ENCODE measurements at regions not wholly inside any gene's neighbourhood (a gene's known extent, or its start where the extent isn't known, plus 50 kb on each side); places are given as distances from the start of the nearest gene placed in this dataset.

DNA sequence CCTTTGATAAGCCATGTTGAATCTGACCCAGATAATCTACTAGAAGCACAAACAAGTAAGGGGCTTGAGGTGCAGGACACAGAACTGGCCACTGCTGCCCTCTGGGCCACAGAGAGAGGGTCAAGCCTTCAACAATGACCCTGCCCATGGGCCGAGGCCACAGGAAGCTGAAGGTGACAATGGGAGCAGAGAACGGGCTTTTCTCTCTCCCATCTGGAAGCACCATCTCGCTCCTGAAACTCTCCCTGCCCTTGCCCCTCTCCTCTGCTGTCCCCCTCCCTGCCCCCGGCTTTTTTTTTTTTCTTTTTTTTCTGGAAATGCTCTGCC, 133.1 kb upstream of the DUSP10 start (continued):
- TF ChIP-seq, protein P1, sequence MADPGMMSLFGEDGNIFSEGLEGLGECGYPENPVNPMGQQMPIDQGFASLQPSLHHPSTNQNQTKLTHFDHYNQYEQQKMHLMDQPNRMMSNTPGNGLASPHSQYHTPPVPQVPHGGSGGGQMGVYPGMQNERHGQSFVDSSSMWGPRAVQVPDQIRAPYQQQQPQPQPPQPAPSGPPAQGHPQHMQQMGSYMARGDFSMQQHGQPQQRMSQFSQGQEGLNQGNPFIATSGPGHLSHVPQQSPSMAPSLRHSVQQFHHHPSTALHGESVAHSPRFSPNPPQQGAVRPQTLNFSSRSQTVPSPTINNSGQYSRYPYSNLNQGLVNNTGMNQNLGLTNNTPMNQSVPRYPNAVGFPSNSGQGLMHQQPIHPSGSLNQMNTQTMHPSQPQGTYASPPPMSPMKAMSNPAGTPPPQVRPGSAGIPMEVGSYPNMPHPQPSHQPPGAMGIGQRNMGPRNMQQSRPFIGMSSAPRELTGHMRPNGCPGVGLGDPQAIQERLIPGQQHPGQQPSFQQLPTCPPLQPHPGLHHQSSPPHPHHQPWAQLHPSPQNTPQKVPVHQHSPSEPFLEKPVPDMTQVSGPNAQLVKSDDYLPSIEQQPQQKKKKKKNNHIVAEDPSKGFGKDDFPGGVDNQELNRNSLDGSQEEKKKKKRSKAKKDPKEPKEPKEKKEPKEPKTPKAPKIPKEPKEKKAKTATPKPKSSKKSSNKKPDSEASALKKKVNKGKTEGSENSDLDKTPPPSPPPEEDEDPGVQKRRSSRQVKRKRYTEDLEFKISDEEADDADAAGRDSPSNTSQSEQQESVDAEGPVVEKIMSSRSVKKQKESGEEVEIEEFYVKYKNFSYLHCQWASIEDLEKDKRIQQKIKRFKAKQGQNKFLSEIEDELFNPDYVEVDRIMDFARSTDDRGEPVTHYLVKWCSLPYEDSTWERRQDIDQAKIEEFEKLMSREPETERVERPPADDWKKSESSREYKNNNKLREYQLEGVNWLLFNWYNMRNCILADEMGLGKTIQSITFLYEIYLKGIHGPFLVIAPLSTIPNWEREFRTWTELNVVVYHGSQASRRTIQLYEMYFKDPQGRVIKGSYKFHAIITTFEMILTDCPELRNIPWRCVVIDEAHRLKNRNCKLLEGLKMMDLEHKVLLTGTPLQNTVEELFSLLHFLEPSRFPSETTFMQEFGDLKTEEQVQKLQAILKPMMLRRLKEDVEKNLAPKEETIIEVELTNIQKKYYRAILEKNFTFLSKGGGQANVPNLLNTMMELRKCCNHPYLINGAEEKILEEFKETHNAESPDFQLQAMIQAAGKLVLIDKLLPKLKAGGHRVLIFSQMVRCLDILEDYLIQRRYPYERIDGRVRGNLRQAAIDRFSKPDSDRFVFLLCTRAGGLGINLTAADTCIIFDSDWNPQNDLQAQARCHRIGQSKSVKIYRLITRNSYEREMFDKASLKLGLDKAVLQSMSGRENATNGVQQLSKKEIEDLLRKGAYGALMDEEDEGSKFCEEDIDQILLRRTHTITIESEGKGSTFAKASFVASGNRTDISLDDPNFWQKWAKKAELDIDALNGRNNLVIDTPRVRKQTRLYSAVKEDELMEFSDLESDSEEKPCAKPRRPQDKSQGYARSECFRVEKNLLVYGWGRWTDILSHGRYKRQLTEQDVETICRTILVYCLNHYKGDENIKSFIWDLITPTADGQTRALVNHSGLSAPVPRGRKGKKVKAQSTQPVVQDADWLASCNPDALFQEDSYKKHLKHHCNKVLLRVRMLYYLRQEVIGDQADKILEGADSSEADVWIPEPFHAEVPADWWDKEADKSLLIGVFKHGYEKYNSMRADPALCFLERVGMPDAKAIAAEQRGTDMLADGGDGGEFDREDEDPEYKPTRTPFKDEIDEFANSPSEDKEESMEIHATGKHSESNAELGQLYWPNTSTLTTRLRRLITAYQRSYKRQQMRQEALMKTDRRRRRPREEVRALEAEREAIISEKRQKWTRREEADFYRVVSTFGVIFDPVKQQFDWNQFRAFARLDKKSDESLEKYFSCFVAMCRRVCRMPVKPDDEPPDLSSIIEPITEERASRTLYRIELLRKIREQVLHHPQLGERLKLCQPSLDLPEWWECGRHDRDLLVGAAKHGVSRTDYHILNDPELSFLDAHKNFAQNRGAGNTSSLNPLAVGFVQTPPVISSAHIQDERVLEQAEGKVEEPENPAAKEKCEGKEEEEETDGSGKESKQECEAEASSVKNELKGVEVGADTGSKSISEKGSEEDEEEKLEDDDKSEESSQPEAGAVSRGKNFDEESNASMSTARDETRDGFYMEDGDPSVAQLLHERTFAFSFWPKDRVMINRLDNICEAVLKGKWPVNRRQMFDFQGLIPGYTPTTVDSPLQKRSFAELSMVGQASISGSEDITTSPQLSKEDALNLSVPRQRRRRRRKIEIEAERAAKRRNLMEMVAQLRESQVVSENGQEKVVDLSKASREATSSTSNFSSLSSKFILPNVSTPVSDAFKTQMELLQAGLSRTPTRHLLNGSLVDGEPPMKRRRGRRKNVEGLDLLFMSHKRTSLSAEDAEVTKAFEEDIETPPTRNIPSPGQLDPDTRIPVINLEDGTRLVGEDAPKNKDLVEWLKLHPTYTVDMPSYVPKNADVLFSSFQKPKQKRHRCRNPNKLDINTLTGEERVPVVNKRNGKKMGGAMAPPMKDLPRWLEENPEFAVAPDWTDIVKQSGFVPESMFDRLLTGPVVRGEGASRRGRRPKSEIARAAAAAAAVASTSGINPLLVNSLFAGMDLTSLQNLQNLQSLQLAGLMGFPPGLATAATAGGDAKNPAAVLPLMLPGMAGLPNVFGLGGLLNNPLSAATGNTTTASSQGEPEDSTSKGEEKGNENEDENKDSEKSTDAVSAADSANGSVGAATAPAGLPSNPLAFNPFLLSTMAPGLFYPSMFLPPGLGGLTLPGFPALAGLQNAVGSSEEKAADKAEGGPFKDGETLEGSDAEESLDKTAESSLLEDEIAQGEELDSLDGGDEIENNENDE (IDR thresholded peaks at IDR 0.05; ENCODE audit: insufficient replicate concordance, low read length): no peak
- TF ChIP-seq CHD2 (IDR thresholded peaks at IDR 0.05; ENCODE audit: low read length): no peak

All from H1 (cell line).